ENCODE measurements at regions not wholly inside any gene's neighbourhood (a gene's known extent, or its start where the extent isn't known, plus 50 kb on each side); places are given as distances from the start of the nearest gene placed in this dataset.

- Histone ChIP-seq H3K4me1 (no peaks in the 10 kb centered on the region), H3K9me3 (no peaks in the 10 kb centered on the region), H3K36me3 (no peaks in the 10 kb centered on the region), H3K4me3 (no peak overlapping the region), H3K27me3 (no peaks in the 10 kb centered on the region), H3K27ac (no peak overlapping the region)
- intact Hi-C loops (cut with DNase I; ENCODE audit: low total_unique reads), result no loop called here
- TF ChIP-seq POLR2A (IDR thresholded peaks at IDR 0.05) (no peak), CTCF (IDR thresholded peaks at IDR 0.05) (no peak)
- DNase-seq, result no peak
Measured at GRCh38 chr3:24713516-24713915, 218.9 kb upstream of the THRB start.

- intact Hi-C loops (cut with DNase I; ENCODE audit: low total_unique reads), result no loop called here
- Histone ChIP-seq H3K27ac (no peak overlapping the region), H3K36me3 (no peaks in the 10 kb centered on the region), H3K27me3 (no peaks in the 10 kb centered on the region), H3K4me3 (no peak overlapping the region), H3K9me3 (no peaks in the 10 kb centered on the region), H3K4me1 (no peaks in the 10 kb centered on the region)
- DNase-seq, result no peak
- TF ChIP-seq CTCF (IDR thresholded peaks at IDR 0.05) (no peak), POLR2A (IDR thresholded peaks at IDR 0.05) (no peak)
Measured at GRCh38 chr3:24714436-24714835, 219.8 kb upstream of the THRB start.

- Histone ChIP-seq H3K4me3 (no peak overlapping the region), H3K9me3 (no peaks in the 10 kb centered on the region), H3K27ac (no peak overlapping the region), H3K27me3 (no peaks in the 10 kb centered on the region), H3K4me1 (no peaks in the 10 kb centered on the region), H3K36me3 (no peaks in the 10 kb centered on the region)
- DNase-seq, result no peak
- TF ChIP-seq CTCF (IDR thresholded peaks at IDR 0.05) (no peak), POLR2A (IDR thresholded peaks at IDR 0.05) (no peak)
- intact Hi-C loops (cut with DNase I; ENCODE audit: low total_unique reads), result no loop called here
Measured at GRCh38 chr3:24715171-24715792, 220.6 kb upstream of the THRB start.

- no peak for TF ChIP-seq POLR2A (IDR thresholded peaks at IDR 0.05)
- TF ChIP-seq CTCF (IDR thresholded peaks at IDR 0.05), result no peak
- no peak overlapping the region for H3K27ac ChIP-seq
- H3K4me3 ChIP-seq, result no peak overlapping the region
- no peaks in the 10 kb centered on the region for H3K27me3 ChIP-seq
- no peaks in the 10 kb centered on the region for H3K36me3 ChIP-seq
- no peaks in the 10 kb centered on the region for H3K4me1 ChIP-seq
- no peaks in the 10 kb centered on the region for H3K9me3 ChIP-seq
- DNase-seq, result no peak
- intact Hi-C loops (cut with DNase I; ENCODE audit: low total_unique reads), result no loop called here
Measured at GRCh38 chr3:24722087-24722486, 227.4 kb upstream of the THRB start.

- TF ChIP-seq POLR2A (IDR thresholded peaks at IDR 0.05) (no peak), CTCF (IDR thresholded peaks at IDR 0.05) (no peak)
- intact Hi-C loops (cut with DNase I; ENCODE audit: low total_unique reads), result no loop called here
- H3K4me1 ChIP-seq, result no peaks in the 10 kb centered on the region
- no peak overlapping the region for H3K27ac ChIP-seq
- DNase-seq, result no peak
- no peaks in the 10 kb centered on the region for H3K27me3 ChIP-seq
- no peak overlapping the region for H3K4me3 ChIP-seq
- H3K9me3 ChIP-seq, result no peaks in the 10 kb centered on the region
- no peaks in the 10 kb centered on the region for H3K36me3 ChIP-seq
Measured at GRCh38 chr3:24725514-24726255, 231.0 kb upstream of the THRB start.
